Ishikawa (cell line): ENCODE measurements at regions not wholly inside any gene's neighbourhood (a gene's known extent, or its start where the extent isn't known, plus 50 kb on each side); places are given as distances from the start of the nearest gene placed in this dataset.

Experiments used
- CEBPB ChIP-seq: IDR thresholded peaks from 2 replicates; pipeline ENCODE4 v1.6.1; 2012
- EGR1 ChIP-seq: IDR thresholded peaks from 2 replicates; pipeline ENCODE4 v1.6.1; 2012
- EP300 ChIP-seq: IDR thresholded peaks from 2 replicates; pipeline ENCODE4 v1.6.1; 2012; ENCODE audit warnings: borderline replicate concordance
- RAD21 ChIP-seq: IDR thresholded peaks from 2 replicates; pipeline ENCODE4 v1.6.1; 2012; ENCODE audit warnings: low read depth
- TAF1 ChIP-seq: IDR thresholded peaks from 2 replicates; pipeline ENCODE4 v1.6.1; 2012; ENCODE audit warnings: low read depth, mild to moderate bottlenecking
- TCF12 ChIP-seq: IDR thresholded peaks from 2 replicates; pipeline ENCODE4 v1.6.1; 2012; ENCODE audit warnings: low read depth
- YY1 ChIP-seq: IDR thresholded peaks from 2 replicates; pipeline ENCODE4 v1.6.1; 2012; ENCODE audit warnings: low read depth
- TF ChIP-seq, protein P1 (sequence below): IDR thresholded peaks from 2 replicates; pipeline ENCODE4 v1.6.1; 2012
- TF ChIP-seq, protein P2 (sequence below): IDR thresholded peaks from 2 replicates; pipeline ENCODE4 v1.6.1; 2012

- TF ChIP-seq, protein P1, sequence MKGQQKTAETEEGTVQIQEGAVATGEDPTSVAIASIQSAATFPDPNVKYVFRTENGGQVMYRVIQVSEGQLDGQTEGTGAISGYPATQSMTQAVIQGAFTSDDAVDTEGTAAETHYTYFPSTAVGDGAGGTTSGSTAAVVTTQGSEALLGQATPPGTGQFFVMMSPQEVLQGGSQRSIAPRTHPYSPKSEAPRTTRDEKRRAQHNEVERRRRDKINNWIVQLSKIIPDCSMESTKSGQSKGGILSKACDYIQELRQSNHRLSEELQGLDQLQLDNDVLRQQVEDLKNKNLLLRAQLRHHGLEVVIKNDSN, result no peak
- TF ChIP-seq, protein P2, sequence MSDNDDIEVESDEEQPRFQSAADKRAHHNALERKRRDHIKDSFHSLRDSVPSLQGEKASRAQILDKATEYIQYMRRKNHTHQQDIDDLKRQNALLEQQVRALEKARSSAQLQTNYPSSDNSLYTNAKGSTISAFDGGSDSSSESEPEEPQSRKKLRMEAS, result no peak
- no peak for TF ChIP-seq RAD21
- no peak for TF ChIP-seq EP300
- TF ChIP-seq YY1, result no peak
- no peak for TF ChIP-seq TAF1
- no peak for TF ChIP-seq CEBPB
- no peak for TF ChIP-seq EGR1
- no peak for TF ChIP-seq TCF12
Observed at GRCh38 chr3:117706037-117706436, 996.5 kb downstream of the TUSC7 start.
